Fibroblast of peridontal ligament (primary cell): ENCODE measurements at regions not wholly inside any gene's neighbourhood (a gene's known extent, or its start where the extent isn't known, plus 50 kb on each side); places are given as distances from the start of the nearest gene placed in this dataset.

Experiments used
- DNase-seq: peaks from one replicate; pipeline ENCODE4 v3.0.0-alpha.2; 2010; ENCODE audit errors: extremely low read depth

DNA sequence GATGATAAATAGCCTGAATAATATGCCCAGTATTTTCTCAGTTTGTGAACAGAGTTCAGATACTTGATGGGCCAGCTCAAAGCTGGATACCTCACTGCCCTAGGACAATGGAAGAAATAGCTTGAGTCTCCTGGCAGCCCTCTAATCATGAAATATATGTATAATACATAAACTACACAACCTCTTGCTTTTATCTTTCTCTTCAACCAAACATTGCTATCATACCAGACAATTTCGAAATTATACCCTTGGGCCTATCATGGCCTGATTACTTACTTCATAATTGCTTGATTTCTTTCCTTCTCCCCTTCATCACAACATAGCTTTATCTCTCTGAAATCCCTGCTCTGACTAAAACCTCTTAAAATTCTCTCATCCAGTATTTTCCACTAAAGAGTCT, 1144.9 kb upstream of the C9orf72 start:
- no peak for DNase-seq

DNA sequence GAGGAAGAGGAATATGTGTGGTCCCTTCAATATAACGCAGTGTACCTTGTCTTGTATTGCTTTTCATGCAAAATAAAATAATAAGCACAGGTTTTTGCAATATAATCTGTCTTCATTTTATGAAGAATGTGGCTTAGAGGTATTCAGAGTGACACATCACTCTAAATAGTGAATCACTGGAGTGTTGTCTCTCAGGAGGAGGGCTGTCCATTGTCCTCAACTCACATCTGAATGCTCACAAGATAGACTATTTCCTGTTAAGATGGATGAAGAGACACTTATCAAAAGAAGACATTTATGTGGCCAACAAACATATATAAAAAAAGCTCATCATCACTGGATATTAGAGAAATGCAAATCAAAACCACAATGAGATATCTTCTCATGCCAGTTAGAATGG, 1147.5 kb upstream of the C9orf72 start:
- no peak for DNase-seq

DNA sequence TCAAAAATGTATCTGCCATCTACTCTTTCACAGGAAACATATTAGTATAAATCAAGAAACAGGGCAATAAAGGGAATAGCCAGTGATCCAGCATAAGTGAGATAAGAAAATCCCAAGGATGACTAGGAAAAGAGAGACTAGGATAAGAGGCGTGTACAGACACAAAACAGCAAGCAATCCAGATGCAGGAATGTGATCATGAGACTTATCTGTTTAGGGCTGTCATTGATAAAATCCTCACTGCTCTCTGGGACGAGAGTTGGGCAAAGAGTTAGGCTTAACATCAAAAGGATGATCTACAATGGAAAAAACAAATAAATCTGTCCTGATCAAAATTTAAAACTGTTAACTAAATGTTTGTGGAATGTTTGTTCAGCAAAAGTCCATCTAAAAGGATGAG, 1156.8 kb upstream of the C9orf72 start:
- no peak for DNase-seq

GRCh38 chr9:28735738-28736342, 1162.6 kb upstream of the C9orf72 start:
- no peak for DNase-seq

- no peak for DNase-seq
Observed at GRCh38 chr9:28741459-28741858, 1168.2 kb upstream of the C9orf72 start.

DNA sequence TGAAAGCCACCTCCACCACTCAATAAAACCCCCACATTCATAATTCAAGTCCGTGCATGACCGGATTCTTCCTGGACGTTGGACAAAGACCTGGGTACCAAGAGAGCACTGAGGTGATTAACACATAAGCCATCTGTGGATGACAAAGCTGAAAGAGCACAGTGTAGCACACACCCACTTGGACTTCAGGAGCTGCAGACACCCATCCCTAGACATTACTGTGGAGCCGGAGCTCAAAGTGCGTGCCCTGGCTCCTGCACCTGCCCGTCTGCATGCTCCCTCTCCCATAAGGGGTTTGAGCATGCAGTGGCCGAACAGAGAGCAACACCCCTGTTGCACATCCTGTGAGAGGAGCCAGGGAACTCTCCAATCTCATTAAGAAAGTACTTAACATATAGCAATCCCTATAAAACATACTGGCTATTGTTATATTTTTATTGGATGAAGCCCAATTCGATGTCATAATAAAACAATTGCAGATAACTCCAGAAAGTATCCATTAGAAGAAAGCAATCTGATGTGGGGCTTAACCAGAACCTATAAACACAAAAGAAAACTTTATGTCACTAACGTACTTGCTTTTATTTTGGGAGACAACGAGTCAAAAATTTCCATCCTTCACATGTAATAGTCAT, 1174.2 kb upstream of the C9orf72 start:
- DNase-seq = no peak

- DNase-seq = no peak
Observed at GRCh38 chr9:28750136-28750535, 1176.9 kb upstream of the C9orf72 start.

GRCh38 chr9:28758341-28758740, 1185.1 kb upstream of the C9orf72 start:
- DNase-seq = no peak

DNA sequence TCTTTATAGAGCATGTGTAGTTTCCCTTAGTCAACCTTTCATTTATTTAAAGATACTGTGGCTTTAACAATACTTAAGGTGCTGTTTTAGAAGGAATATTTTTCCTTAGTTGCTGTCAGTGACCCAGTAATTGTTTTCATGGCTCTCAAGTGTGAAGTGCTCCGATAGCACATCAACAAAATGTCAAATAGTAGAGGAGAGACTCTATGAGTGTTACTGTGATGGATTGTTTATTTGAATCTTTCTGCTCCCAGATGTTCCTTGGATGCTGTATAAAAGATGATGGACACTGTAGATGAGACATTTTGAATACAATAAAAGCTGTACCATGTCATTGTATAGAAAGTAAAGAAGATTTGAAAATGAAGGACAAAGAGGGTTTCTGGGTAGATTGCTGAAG, 1185.7 kb upstream of the C9orf72 start:
- no peak for DNase-seq

GRCh38 chr9:28762167-28762566, 1188.9 kb upstream of the C9orf72 start:
- DNase-seq = no peak

GRCh38 chr9:28764532-28764931, 1191.3 kb upstream of the C9orf72 start:
- no peak for DNase-seq

DNA sequence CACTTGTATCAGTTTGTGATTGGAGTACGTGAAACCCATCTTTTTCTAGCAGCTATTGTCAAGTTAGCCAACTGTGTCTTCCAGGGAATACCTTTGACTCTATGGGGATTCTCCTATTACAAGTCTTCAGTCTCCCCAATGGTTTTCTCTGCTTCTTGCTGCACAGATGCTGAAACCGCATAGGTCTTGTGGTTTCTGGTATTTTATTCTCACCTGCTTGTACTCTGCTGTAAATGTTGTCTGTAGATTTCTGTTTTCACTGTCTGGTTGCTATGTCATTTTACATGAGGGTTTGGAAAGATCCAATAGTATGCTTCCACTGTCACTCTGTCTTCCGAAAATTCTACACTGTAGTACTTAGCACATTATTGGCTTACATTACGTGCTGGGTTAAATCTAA, 1196.9 kb upstream of the C9orf72 start:
- DNase-seq = no peak

- no peak for DNase-seq
Observed at GRCh38 chr9:28770827-28771226, 1197.5 kb upstream of the C9orf72 start.

GRCh38 chr9:28774433-28775235, 1201.4 kb upstream of the C9orf72 start:
- DNase-seq = peak; percentile 23

DNA sequence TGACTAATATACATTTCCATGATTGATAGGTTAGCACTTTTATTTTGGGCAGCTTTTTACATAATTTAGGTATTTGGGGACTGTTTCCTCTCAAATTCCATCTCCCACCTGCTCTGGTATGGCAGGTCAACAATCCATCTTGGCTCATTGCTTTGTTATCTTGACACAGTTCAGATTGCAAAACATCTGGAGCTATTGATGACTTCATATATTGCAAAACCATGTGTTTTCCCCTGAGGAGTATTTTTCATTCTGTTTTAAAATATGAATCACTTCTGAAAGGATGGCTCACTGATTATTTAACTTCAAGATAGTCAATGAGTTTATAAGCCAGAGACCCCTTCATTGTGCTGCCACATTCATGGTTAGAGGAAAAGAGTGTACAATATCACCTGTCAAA, 1206.0 kb upstream of the C9orf72 start:
- DNase-seq = peak; percentile 3

- DNase-seq = no peak
Observed at GRCh38 chr9:28781481-28781880, 1208.2 kb upstream of the C9orf72 start.

DNA sequence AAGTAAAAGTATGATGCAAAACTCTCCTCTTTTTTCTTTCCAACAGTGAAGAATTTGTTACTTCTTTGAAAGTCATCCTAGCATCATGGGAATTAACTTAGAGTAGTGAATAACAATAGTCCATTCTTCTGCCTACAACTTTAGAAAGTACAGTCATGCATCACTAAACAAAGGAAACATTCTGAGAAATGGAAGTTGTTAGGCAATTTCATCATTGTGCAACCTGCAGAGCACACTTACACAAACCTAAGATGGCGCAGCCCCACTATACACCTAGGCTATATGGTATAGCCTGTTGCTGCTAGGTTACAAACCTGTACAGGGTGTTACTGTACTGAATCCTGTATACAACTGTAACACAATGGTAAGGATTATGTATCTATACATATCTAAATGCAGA, 1209.3 kb upstream of the C9orf72 start:
- no peak for DNase-seq

DNA sequence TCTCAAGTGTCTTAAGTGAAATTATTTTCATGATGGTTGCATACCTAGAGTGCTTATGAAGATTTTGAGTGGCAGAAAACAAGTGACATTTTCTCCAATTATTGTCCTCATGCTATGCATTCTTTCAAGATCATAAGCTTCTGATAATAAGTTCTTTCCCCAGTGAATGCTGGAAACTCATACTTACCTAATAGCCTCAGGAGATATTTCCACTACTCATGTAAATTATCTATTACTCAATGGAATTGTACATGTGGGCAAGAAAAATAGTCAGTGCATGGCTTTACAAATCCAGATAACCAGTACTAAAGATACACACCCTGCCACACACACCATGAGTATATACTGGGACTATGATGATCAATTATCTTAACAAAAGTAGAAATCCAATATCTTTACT, 1219.4 kb upstream of the C9orf72 start:
- no peak for DNase-seq

DNA sequence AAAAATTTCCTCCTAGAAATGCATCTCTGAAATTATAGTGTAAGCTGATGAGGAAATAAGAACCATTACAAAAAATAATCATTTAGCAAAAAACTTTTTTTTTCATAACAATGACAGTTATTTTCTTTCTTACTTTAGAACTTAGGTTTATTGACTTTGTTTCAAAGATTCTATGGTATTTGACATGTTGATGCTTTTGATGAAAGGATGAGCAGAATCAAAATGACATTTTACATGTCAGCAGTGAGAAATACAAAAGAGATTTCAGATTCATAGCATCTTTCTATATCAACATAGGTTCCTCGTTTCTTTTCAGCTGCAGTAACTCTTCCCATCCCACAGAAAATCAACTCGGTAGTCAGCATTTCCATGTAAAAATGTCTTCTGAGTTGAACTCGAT, 1226.6 kb upstream of the C9orf72 start:
- DNase-seq = no peak

- DNase-seq = no peak
Observed at GRCh38 chr9:28801144-28801799, 1228.0 kb upstream of the C9orf72 start.

GRCh38 chr9:28805197-28805596, 1231.9 kb upstream of the C9orf72 start:
- no peak for DNase-seq

DNA sequence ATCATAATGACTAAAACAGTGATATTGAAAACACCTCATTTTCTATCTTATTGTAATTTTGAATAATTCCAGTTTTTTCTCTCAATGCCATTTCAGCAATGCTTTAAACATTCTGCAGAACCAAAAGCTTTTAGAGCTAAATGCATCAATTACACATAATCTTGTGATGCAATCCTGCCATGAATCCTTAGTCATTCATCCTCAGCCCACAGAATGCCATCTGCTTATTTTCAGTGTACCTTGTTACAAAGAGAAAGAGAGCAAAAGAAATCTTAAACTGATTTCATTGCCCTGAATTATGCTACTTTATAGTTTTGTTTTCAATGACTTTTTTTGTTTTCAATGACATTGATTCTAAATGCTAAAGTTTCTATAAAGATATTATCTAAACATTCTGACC, 1234.8 kb upstream of the C9orf72 start:
- peak; percentile 32 for DNase-seq
